Epithelial cell of esophagus (primary cell): ENCODE measurements at regions not wholly inside any gene's neighbourhood (a gene's known extent, or its start where the extent isn't known, plus 50 kb on each side); places are given as distances from the start of the nearest gene placed in this dataset.
"Not testable (repeated sequence)": the region's sequence is repeated elsewhere in the genome, so short reads cannot be mapped to it uniquely, and the experiment has no call there.

Experiments
- DNase-seq: peaks from one replicate; pipeline ENCODE4 v3.0.0; 2010; ENCODE audit warnings: low read depth
- H3K4me3 ChIP-seq: 2 replicates; pipeline ENCODE4 v1.5.1; 2011; ENCODE audit warnings: mild to moderate bottlenecking, low read length, control low read depth
- TF ChIP-seq, protein P1 (sequence below): IDR thresholded peaks from 2 replicates; pipeline ENCODE4 v1.5.1; 2011; ENCODE audit warnings: low read depth, mild to moderate bottlenecking, low read length, control low read depth, inconsistent platforms; ENCODE audit not compliant: insufficient read depth; ENCODE audit errors: missing control alignments

DNA sequence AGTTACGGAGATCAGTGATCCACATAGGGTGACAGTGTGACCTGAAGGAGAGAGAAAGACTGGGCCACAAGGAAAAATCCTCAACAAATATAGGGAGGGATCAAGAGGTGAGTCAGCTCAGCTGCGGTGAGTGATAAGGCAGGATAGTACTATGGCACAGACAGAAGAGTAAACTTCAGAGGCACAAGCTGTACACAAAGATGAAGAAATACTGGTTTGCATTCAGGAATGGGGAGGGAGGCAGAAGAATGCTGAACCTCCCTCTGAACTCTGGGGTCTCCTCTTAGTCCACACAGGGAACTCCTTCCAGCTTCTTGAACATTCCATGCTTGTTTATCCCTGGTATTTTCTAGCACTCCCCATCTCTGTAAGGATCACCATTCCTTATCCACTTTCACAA is 162.7 kb downstream of the BARX2 start:
- no peak overlapping the region for H3K4me3 ChIP-seq
- TF ChIP-seq, protein P1, sequence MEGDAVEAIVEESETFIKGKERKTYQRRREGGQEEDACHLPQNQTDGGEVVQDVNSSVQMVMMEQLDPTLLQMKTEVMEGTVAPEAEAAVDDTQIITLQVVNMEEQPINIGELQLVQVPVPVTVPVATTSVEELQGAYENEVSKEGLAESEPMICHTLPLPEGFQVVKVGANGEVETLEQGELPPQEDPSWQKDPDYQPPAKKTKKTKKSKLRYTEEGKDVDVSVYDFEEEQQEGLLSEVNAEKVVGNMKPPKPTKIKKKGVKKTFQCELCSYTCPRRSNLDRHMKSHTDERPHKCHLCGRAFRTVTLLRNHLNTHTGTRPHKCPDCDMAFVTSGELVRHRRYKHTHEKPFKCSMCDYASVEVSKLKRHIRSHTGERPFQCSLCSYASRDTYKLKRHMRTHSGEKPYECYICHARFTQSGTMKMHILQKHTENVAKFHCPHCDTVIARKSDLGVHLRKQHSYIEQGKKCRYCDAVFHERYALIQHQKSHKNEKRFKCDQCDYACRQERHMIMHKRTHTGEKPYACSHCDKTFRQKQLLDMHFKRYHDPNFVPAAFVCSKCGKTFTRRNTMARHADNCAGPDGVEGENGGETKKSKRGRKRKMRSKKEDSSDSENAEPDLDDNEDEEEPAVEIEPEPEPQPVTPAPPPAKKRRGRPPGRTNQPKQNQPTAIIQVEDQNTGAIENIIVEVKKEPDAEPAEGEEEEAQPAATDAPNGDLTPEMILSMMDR = no peak

DNA sequence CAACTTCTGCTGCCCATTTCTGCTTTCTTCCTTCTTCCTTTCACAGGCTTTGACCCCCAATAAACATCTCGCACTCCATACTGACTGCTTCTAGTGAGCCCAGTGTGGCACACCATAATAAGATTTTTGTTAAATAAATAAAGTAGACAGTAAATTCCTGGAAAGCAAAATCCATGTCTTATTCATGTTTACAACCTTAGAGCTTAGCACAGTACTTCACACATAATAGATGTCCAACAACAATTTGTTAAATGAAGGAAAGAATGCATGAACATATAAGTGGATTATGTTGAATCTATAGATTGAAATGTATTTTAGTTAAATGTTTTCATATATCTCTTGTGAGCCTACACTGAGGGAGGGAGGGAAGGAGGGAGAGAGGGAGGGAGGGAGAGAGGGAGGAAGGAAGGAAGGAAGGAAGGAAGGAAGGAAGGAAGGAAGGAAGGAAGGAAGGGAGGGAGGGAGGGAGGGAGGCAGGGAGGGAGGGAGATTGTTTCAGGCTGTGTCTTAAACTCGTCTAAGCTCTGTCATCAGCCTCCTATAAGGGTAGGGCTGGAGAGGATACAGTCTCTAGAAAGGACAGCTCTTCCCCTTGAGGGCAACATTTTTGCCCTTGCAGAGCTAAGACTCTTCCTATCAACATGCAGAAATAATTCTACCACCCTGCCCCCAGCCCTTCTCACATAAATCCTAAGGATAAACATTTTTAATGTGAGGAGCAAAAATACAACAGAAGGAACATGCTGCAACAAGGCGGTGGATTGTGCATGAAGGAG is 168.1 kb downstream of the BARX2 start:
- DNase-seq = no peak
- H3K4me3 ChIP-seq = no peak overlapping the region
- TF ChIP-seq, protein P1 = no peak

More for the DNA sequence above, 162.7 kb downstream of the BARX2 start:
- peak; percentile 60 for DNase-seq

DNA sequence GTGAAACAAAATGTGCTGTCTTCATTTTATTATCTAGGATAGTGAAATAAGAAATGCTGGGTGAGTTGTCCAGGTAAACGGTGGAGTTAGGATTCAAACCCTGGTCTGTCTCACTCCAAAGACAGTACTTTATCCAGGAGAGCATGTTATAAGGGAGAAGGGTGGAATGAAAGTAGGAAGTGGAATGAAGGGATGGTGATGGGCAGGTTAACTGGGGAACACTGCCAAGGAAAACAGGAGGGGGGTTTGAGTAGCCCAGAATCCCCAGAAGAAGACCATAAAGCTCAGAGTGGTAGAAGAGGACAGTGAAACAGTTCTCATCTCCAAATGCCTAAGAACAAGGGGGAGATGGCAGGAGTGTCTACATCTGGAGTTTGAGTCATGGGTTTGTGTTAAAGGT is 169.0 kb downstream of the BARX2 start:
- TF ChIP-seq, protein P1 = no peak
- DNase-seq = no peak
- no peak overlapping the region for H3K4me3 ChIP-seq

DNA sequence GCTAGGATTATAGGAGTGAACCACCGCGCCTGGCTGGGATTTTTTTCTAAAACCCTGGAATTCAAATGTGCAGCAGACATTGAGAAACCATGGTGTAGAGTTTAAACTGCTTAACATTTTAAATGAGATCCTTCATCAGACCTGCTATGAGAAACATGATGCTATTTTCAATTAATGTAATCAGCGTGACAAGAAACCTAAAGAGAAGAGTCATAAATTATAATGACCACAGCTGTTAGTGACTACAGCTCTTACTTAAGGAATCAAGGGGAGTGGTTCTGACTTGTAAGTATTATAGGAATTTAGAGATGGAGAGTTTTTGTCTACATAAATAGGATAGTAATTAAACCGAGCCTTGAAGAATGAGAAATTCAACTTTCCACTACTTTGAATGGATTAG is 170.6 kb downstream of the BARX2 start:
- no peak for DNase-seq
- TF ChIP-seq, protein P1 = no peak
- no peak overlapping the region for H3K4me3 ChIP-seq

DNA sequence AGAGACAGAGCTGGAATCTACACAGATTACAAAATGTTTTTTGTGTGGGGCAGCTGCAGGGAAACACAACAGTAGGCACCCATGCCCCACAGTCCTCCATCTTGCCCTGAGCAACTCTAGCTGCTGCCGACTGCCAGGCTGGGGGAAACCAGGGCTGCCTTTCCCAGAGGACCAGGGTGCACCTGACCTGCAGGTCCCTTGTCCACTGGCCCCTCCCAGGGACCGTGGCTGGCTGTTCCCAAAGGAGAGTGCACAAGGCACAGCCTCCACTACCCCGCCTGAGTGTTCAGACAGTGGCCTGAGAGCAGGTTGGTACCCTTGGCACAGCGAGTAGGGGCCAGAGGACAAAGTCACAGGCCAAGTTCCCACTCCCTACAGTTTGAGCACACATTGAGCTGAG is 181.8 kb downstream of the BARX2 start:
- no peak for DNase-seq
- H3K4me3 ChIP-seq = no peak overlapping the region
- TF ChIP-seq, protein P1 = no peak

DNA sequence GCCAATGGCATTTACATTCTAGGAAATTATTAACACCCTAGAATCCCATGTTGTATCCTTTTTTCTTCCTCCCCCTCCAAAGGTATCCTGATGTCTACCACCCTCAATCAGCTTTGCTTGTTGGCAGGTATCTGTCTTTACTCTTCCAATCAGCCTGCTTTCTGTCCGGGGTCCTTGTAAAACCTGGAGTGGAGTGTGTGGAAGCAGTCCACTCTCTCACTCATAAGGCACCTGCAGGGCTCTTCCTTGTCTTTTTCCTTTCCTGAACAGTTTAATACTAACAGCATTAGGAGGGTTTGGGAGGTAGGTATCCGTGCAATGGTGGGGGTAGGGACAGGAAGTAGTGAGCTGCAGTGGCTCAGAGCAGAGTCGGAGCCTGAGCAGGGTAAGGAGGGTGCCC is 193.4 kb downstream of the BARX2 start:
- TF ChIP-seq, protein P1 = no peak
- no peak for DNase-seq
- H3K4me3 ChIP-seq = no peak overlapping the region

DNA sequence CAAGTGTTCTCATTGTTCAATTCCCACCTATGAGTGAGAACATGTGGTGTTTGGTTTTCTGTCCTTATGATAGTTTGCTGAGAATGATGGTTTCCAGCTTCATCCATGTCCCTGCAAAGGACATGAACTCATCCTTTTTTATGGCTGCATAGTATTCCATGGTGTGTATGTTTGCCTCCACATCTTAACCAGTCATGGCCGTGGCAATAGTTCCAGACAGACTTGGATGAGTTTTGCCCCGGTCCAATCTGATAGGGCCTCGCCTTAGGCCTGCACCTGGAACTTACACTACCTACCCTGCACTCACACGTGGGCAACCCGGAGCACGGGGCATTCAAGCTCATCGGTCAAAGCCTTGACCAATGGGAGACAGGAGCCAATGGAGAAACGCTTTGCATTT is 197.0 kb downstream of the BARX2 start:
- not testable (repeated sequence) for H3K4me3 ChIP-seq, DNase-seq

DNA sequence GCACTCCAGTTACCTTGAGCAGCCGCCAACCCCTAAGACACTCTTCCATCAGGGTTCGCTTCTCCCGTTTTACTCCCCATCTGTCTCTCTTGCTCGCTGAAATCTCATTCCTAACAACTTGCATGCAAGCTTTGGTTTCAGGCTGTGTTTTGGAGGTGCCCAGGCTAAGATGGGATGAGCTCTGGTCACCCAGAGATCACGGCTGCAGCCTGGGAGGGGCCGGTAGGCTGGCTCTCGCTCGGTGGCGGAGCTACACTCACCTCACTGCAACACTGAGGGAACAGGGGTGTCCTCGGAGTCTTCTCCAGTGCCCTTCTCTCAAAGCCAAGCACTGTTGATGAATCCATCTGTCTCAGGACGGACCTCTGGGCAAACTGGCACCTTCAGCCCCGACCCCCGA is 197.5 kb downstream of the BARX2 start:
- DNase-seq = no peak
- TF ChIP-seq, protein P1 = no peak
- H3K4me3 ChIP-seq = no peak overlapping the region
